DOHH2 (cell line): ENCODE measurements at regions not wholly inside any gene's neighbourhood (a gene's known extent, or its start where the extent isn't known, plus 50 kb on each side); places are given as distances from the start of the nearest gene placed in this dataset.

Experiments used
- H3F3A ChIP-seq: fragments of 200-600 bp; sonication (generic), shearing (Covaris generic); 2 replicates; pipeline ENCODE4 v1.6.0; 2016; ENCODE audit warnings: antibody characterized with exemption, mild to moderate bottlenecking; ENCODE audit not compliant: control insufficient read depth, insufficient read depth
- H3K27ac ChIP-seq: fragments of 200-600 bp; sonication (generic); 2 replicates; pipeline ENCODE4 v1.5.1; 2014; ENCODE audit warnings: low read depth, mild to moderate bottlenecking, low read length, moderate library complexity
- H3K27me3 ChIP-seq: fragments of 200-600 bp; sonication (generic); 2 replicates; pipeline ENCODE4 v1.6.1; 2014; ENCODE audit warnings: mild to moderate bottlenecking, low read length, mixed read lengths; ENCODE audit not compliant: control insufficient read depth
- H3K36me3 ChIP-seq: fragments of 200-600 bp; sonication (generic); 2 replicates; pipeline ENCODE4 v1.6.1; 2014; ENCODE audit warnings: mild to moderate bottlenecking, low read length, moderate library complexity, mixed read lengths; ENCODE audit not compliant: control insufficient read depth
- H3K4me1 ChIP-seq: fragments of 200-600 bp; sonication (generic); 2 replicates; pipeline ENCODE4 v1.6.1; 2014; ENCODE audit warnings: mild to moderate bottlenecking, low read length, mixed read lengths; ENCODE audit not compliant: control insufficient read depth
- H3K4me2 ChIP-seq: fragments of 200-600 bp; sonication (generic); 2 replicates; pipeline ENCODE4 v1.6.0; 2014; ENCODE audit warnings: mild to moderate bottlenecking, low read length, moderate library complexity
- H3K4me3 ChIP-seq: fragments of 200-600 bp; sonication (generic); 2 replicates; pipeline ENCODE4 v1.5.1; 2014; ENCODE audit warnings: mild to moderate bottlenecking, low read length, mixed read lengths
- H3K79me2 ChIP-seq: fragments of 200-600 bp; sonication (generic); 2 replicates; pipeline ENCODE4 v1.6.1; 2014; ENCODE audit warnings: mild to moderate bottlenecking, low read length, mixed read lengths; ENCODE audit not compliant: control insufficient read depth
- H3K9me2 ChIP-seq: fragments of 200-600 bp; sonication (generic); replicated peaks from 2 replicates; pipeline ENCODE4 v1.6.1; 2014; ENCODE audit warnings: mild to moderate bottlenecking, low read length, mixed read lengths; ENCODE audit not compliant: control insufficient read depth
- H3K9me3 ChIP-seq: fragments of 200-600 bp; sonication (generic); 2 replicates; pipeline ENCODE4 v1.6.1; 2014; ENCODE audit warnings: antibody characterized with exemption, low read length, mixed read lengths; ENCODE audit not compliant: control insufficient read depth, insufficient read depth
- H4K20me1 ChIP-seq: fragments of 200-600 bp; sonication (generic); 2 replicates; pipeline ENCODE4 v1.6.0; 2014; ENCODE audit warnings: low read depth, mild to moderate bottlenecking, antibody characterized with exemption, low read length, moderate library complexity; ENCODE audit not compliant: control insufficient read depth, insufficient read depth
- CTCF ChIP-seq: fragments of 200-600 bp; sonication (generic); IDR thresholded peaks from one replicate; pipeline ENCODE4 v1.5.1; 2014; ENCODE audit warnings: antibody characterized with exemption, mild to moderate bottlenecking, low read depth, low read length; ENCODE audit not compliant: poor library complexity, severe bottlenecking
- EZH2phosphoT487 ChIP-seq: fragments of 200-600 bp; sonication (generic); IDR thresholded peaks from 2 replicates; pipeline ENCODE4 v1.6.1; 2017; ENCODE audit warnings: borderline replicate concordance, mild to moderate bottlenecking, antibody characterized with exemption, low read length, moderate library complexity, mixed read lengths

GRCh38 chr4:79528241-79528706, 120.2 kb upstream of the GK2 start:
- Histone ChIP-seq H4K20me1 (no peaks in the 10 kb centered on the region), H3K27ac (no peak overlapping the region), H3F3A (no peaks in the 10 kb centered on the region), H3K27me3 (no peaks in the 10 kb centered on the region), H3K4me3 (no peak overlapping the region), H3K4me2 (no peak overlapping the region), H3K79me2 (no peaks in the 10 kb centered on the region), H3K4me1 (no peaks in the 10 kb centered on the region), H3K9me3 (no peaks in the 10 kb centered on the region), H3K36me3 (no peaks in the 10 kb centered on the region), H3K9me2 (no peaks in the 10 kb centered on the region)
- no peak for TF ChIP-seq CTCF
- TF ChIP-seq EZH2phosphoT487 = no peak

- Histone ChIP-seq H3K4me2 (no peak overlapping the region), H3F3A (no peaks in the 10 kb centered on the region)
- TF ChIP-seq EZH2phosphoT487 (no peak), CTCF (no peak)
These were observed 118.9 kb upstream of the GK2 start for GRCh38 chr4:79526641-79527565.

GRCh38 chr4:79516114-79516513, 108.1 kb upstream of the GK2 start:
- Histone ChIP-seq H3K36me3 (no peaks in the 10 kb centered on the region), H3K27ac (no peak overlapping the region), H3K4me3 (no peak overlapping the region), H3K27me3 (no peaks in the 10 kb centered on the region), H3F3A (no peaks in the 10 kb centered on the region), H4K20me1 (no peaks in the 10 kb centered on the region), H3K4me1 (no peaks in the 10 kb centered on the region), H3K79me2 (no peaks in the 10 kb centered on the region), H3K9me3 (no peaks in the 10 kb centered on the region), H3K4me2 (no peak overlapping the region), H3K9me2 (no peaks in the 10 kb centered on the region)
- no peak for TF ChIP-seq CTCF
- no peak for TF ChIP-seq EZH2phosphoT487

More at GRCh38 chr4:79526641-79527565, 118.9 kb upstream of the GK2 start:
- H3K9me3 ChIP-seq = no peaks in the 10 kb centered on the region
- no peaks in the 10 kb centered on the region for H3K9me2 ChIP-seq
- H3K36me3 ChIP-seq = no peaks in the 10 kb centered on the region
- no peaks in the 10 kb centered on the region for H3K27me3 ChIP-seq
- no peak overlapping the region for H3K4me3 ChIP-seq
- no peaks in the 10 kb centered on the region for H3K79me2 ChIP-seq
- H4K20me1 ChIP-seq = no peaks in the 10 kb centered on the region
- H3K27ac ChIP-seq = no peak overlapping the region
- no peaks in the 10 kb centered on the region for H3K4me1 ChIP-seq
